KMS-11 (cell line): ENCODE measurements at regions not wholly inside any gene's neighbourhood (a gene's known extent, or its start where the extent isn't known, plus 50 kb on each side); places are given as distances from the start of the nearest gene placed in this dataset.

Experiments
- H2AFZ ChIP-seq: fragments of 200-600 bp; sonication (generic); 2 replicates; pipeline ENCODE4 v1.6.1; 2016; ENCODE audit warnings: antibody characterized with exemption, mixed run types, low read depth
- H3K27ac ChIP-seq: fragments of 200-600 bp; sonication (generic); 2 replicates; pipeline ENCODE4 v1.6.1; 2016; ENCODE audit warnings: mild to moderate bottlenecking, mixed run types
- H3K27me3 ChIP-seq: fragments of 200-600 bp; sonication (generic); 2 replicates; pipeline ENCODE4 v1.6.1; 2017; ENCODE audit warnings: mild to moderate bottlenecking, low read depth, mixed run types, moderate library complexity; ENCODE audit not compliant: insufficient read depth
- H3K36me3 ChIP-seq: fragments of 200-600 bp; sonication (generic); 2 replicates; pipeline ENCODE4 v1.6.1; 2017; ENCODE audit warnings: mild to moderate bottlenecking, mixed run types; ENCODE audit not compliant: insufficient read depth
- H3K4me1 ChIP-seq: fragments of 200-600 bp; sonication (generic); 2 replicates; pipeline ENCODE4 v1.6.1; 2016; ENCODE audit warnings: mild to moderate bottlenecking, low read depth, mixed run types; ENCODE audit not compliant: poor library complexity, severe bottlenecking
- H3K4me2 ChIP-seq: fragments of 200-600 bp; sonication (generic); 2 replicates; pipeline ENCODE4 v1.7.0; 2016; ENCODE audit warnings: mild to moderate bottlenecking, mixed run types
- H3K4me3 ChIP-seq: fragments of 200-600 bp; sonication (generic); IDR thresholded peaks from 2 replicates; pipeline ENCODE4 v1.6.1; 2017; ENCODE audit warnings: low read depth, low read length, mixed read lengths; ENCODE audit not compliant: insufficient read depth
- H3K79me2 ChIP-seq: fragments of 200-600 bp; sonication (generic); 2 replicates; pipeline ENCODE4 v1.6.1; 2016; ENCODE audit warnings: low read depth, mixed run types; ENCODE audit not compliant: insufficient read depth
- H3K9ac ChIP-seq: fragments of 200-600 bp; sonication (generic); 2 replicates; pipeline ENCODE4 v1.6.1; 2016; ENCODE audit warnings: mild to moderate bottlenecking, mixed run types
- H4K20me1 ChIP-seq: fragments of 200-600 bp; sonication (generic); 2 replicates; pipeline ENCODE4 v1.6.1; 2016; ENCODE audit warnings: mild to moderate bottlenecking, mixed run types; ENCODE audit not compliant: insufficient read depth
- CTCF ChIP-seq: fragments of 200-600 bp; sonication (generic); conservative IDR thresholded peaks from 2 replicates; pipeline ENCODE4 v1.6.1; 2017; ENCODE audit warnings: low read depth, mild to moderate bottlenecking, antibody characterized with exemption, low read length, moderate library complexity, mixed read lengths

GRCh38 chr4:57710053-57710452, 599.9 kb upstream of the IGFBP7 start:
- H3K79me2 ChIP-seq: no peaks in the 10 kb centered on the region
- H3K36me3 ChIP-seq: no peaks in the 10 kb centered on the region
- no peak overlapping the region for H3K27ac ChIP-seq
- no peaks in the 10 kb centered on the region for H4K20me1 ChIP-seq
- no peak overlapping the region for H2AFZ ChIP-seq
- H3K4me2 ChIP-seq: no peak overlapping the region
- H3K9ac ChIP-seq: no peak overlapping the region
- no peaks in the 10 kb centered on the region for H3K4me1 ChIP-seq
- TF ChIP-seq CTCF: no peak
- no peak overlapping the region for H3K4me3 ChIP-seq
- H3K27me3 ChIP-seq: no peaks in the 10 kb centered on the region

- no peak overlapping the region for H3K4me2 ChIP-seq
- no peaks in the 10 kb centered on the region for H3K27me3 ChIP-seq
- no peaks in the 10 kb centered on the region for H3K79me2 ChIP-seq
- no peaks in the 10 kb centered on the region for H3K36me3 ChIP-seq
- TF ChIP-seq CTCF: no peak
- no peak overlapping the region for H3K9ac ChIP-seq
- no peak overlapping the region for H2AFZ ChIP-seq
- no peak overlapping the region for H3K27ac ChIP-seq
- no peaks in the 10 kb centered on the region for H4K20me1 ChIP-seq
- no peak overlapping the region for H3K4me3 ChIP-seq
- no peaks in the 10 kb centered on the region for H3K4me1 ChIP-seq
These were observed 581.2 kb upstream of the IGFBP7 start for GRCh38 chr4:57691370-57691769.

GRCh38 chr4:57689693-57690205, 579.6 kb upstream of the IGFBP7 start:
- no peak for TF ChIP-seq CTCF
- H2AFZ ChIP-seq: no peak overlapping the region
- no peaks in the 10 kb centered on the region for H3K79me2 ChIP-seq
- no peaks in the 10 kb centered on the region for H3K36me3 ChIP-seq
- no peaks in the 10 kb centered on the region for H3K27me3 ChIP-seq
- no peaks in the 10 kb centered on the region for H3K4me1 ChIP-seq
- no peaks in the 10 kb centered on the region for H4K20me1 ChIP-seq
- no peak overlapping the region for H3K27ac ChIP-seq
- H3K4me2 ChIP-seq: no peak overlapping the region
- H3K9ac ChIP-seq: no peak overlapping the region
- no peak overlapping the region for H3K4me3 ChIP-seq

GRCh38 chr4:57682275-57682674, 572.1 kb upstream of the IGFBP7 start:
- Histone ChIP-seq H2AFZ (no peak overlapping the region), H3K4me1 (no peaks in the 10 kb centered on the region), H4K20me1 (no peaks in the 10 kb centered on the region), H3K27me3 (no peaks in the 10 kb centered on the region), H3K36me3 (no peaks in the 10 kb centered on the region), H3K9ac (no peak overlapping the region), H3K27ac (no peak overlapping the region), H3K4me3 (no peak overlapping the region), H3K4me2 (no peak overlapping the region), H3K79me2 (no peaks in the 10 kb centered on the region)
- no peak for TF ChIP-seq CTCF
